Psoas muscle (tissue), 7 donors: ENCODE measurements at regions not wholly inside any gene's neighbourhood (a gene's known extent, or its start where the extent isn't known, plus 50 kb on each side); places are given as distances from the start of the nearest gene placed in this dataset.
"Not testable (repeated sequence)": the region's sequence is repeated elsewhere in the genome, so short reads cannot be mapped to it uniquely, and the experiment has no call there.

ENCODE experiments used
- ATAC-seq, 4 donors: fragments of 200-7000 bp; cut with Tn5 transposase; one replicate each; pipeline ENCODE4 v1.9.1; 2020; ENCODE audit warnings: moderate library complexity in 3 of 4, mild to moderate bottlenecking in 2 of 4
- DNase-seq, 2 donors: peaks; one replicate each; pipeline ENCODE4 v3.0.0-alpha.2; 2020
- H3K27ac ChIP-seq: fragments of 200-600 bp; one replicate; pipeline ENCODE4 v1.8.0; 2022
- H3K27me3 ChIP-seq, 3 donors: fragments of 200-600 bp in 1 of 3; one replicate each; pipeline versions ENCODE4 v1.6.1 to v1.8.0; 2013 to 2022; ENCODE audit warnings: low read length in 2 of 3, mild to moderate bottlenecking in 2 of 3, moderate library complexity in 1 of 3; ENCODE audit not compliant: insufficient read depth in 3 of 3
- H3K36me3 ChIP-seq, 2 donors: fragments of 200-600 bp in 1 of 2; one replicate each; pipeline versions ENCODE4 v1.6.1 to v1.8.0; 2013 to 2022; ENCODE audit warnings: low read depth in 1 of 2, mild to moderate bottlenecking in 1 of 2, moderate library complexity in 1 of 2; ENCODE audit not compliant: insufficient read depth in 1 of 2
- H3K4me1 ChIP-seq: fragments of 200-600 bp; one replicate; pipeline ENCODE4 v1.8.0; 2022
- H3K4me3 ChIP-seq: fragments of 200-600 bp; one replicate; pipeline ENCODE4 v1.8.0; 2022; ENCODE audit warnings: mild to moderate bottlenecking
- H3K9me3 ChIP-seq: fragments of 200-600 bp; one replicate; pipeline ENCODE4 v1.8.0; 2022
- CTCF ChIP-seq: fragments of 200-600 bp; IDR thresholded peaks from one replicate; pipeline ENCODE4 v1.8.0; 2022; ENCODE audit warnings: antibody characterized with exemption
- WGBS, 3 donors: extraction: QIAGEN DNeasy Blood & Tissue Kit; methylation state at CpG; one replicate each; pipeline versions ENCODE4 v1.1.6 to v1.1.7; 2013; 5-methylcytosine and 5-hydroxymethylcytosine counted together
- intact Hi-C, 2 donors: fragments of 100-400 bp; cut with DNase I; formaldehyde crosslinking; loops; one replicate each; pipeline versions ENCODE4 v1.11.0 to v1.14.2; 2022
- donor health status: healthy with polysubstance abuse.
- donor health status: DM: no; HTN: no; CAD: no; lungs with moderate emphysema.
- donor health status: Bipolar disorder and iron deficiency.
- donor health status: healthy.
- donor health status: DM: yes; HTN: yes; CAD: no.
- donor health status: DM: no; HTN: no; CAD: no.
- donor health status: DM: yes; HTN: yes; CAD: no.

DNA sequence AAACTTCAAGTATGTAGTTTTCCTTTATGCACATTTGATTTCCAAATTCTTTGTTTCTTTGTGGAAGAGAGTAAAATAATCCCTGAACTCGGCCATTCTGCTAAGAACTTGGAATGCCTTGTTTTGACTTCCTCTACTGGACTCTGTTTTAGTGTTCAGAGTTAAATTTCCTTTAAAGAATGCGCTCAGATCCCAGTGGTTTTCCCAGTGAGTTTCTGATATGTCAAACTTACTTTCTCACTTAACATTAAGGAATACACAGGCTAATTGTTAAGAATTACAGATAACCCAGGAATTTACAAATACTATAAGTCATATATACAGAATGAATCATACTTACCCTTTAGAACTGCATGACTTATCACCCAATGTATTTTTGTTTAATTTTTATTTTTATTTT is 1067.6 kb upstream of the CELF2 start:
- DNase-seq (no peak), ATAC-seq (no peak)
- Histone ChIP-seq H3K27ac (no peak overlapping the region), H3K27me3 (no peaks in the 10 kb centered on the region), H3K4me3 (no peak overlapping the region), H3K36me3 (no peaks in the 10 kb centered on the region), H3K4me1 (no peaks in the 10 kb centered on the region), H3K9me3 (no peaks in the 10 kb centered on the region)
- TF ChIP-seq CTCF, result no peak
- intact Hi-C loops, result no loop called here
- WGBS, 3 donors, result 56 to 65% (median 62%) methylated on average over 2 of the region's 2 CpGs

DNA sequence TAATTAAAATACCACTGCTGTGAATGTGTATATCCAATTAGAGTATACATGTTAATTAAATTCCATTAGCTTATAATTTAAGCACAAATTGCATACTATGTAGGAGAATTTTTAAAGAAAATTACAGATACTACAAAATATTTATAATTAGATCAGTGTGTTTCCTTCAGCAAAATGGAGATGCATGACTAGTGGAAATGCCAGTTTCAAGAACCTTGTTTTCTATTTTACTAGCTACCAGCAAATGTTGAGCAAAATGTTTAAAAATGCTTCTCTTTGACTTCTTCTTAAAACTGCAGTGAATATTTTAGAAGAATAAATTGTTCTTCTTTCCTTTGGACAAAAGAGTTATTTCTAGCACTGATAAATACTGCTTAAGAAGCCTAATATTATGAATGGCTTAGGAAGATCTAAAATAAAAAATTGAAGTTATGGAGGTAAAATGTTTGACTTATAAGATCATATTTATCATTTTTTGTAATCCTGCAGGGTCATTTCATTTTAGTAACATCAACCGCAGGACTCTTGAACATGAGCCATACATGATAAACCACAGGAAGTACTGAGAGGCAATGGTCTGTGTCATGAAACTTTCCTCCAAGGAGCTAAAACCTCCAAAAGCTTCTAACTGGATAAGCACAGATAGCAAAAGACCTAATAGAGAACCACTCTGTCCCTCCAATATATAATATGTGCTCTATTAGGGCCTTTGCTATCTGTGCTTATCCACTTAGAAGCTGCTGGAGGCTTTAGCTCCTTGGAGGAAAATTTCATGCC is 1066.0 kb upstream of the CELF2 start:
- H3K36me3 ChIP-seq, result no peaks in the 10 kb centered on the region
- DNase-seq, result no peak
- ATAC-seq, result no peak
- H3K27ac ChIP-seq, result no peak overlapping the region
- H3K27me3 ChIP-seq, result no peaks in the 10 kb centered on the region
- intact Hi-C loops, result no loop called here
- 81 to 91% (median 84%) methylated on average over 1 of the region's 1 CpG for WGBS, 3 donors
- H3K4me1 ChIP-seq, result no peaks in the 10 kb centered on the region
- no peak overlapping the region for H3K4me3 ChIP-seq
- TF ChIP-seq CTCF, result no peak
- H3K9me3 ChIP-seq, result no peaks in the 10 kb centered on the region

- Histone ChIP-seq H3K27me3 (no peaks in the 10 kb centered on the region), H3K9me3 (no peaks in the 10 kb centered on the region), H3K36me3 (no peaks in the 10 kb centered on the region), H3K4me3 (no peak overlapping the region), H3K4me1 (no peaks in the 10 kb centered on the region), H3K27ac (no peak overlapping the region)
- 74 to 80% (median 79%) methylated on average over 1 of the region's 1 CpG for WGBS, 3 donors
- no peak for TF ChIP-seq CTCF
- intact Hi-C loops, result no loop called here
- ATAC-seq, result no peak
- no peak for DNase-seq
Measured at GRCh38 chr10:9957351-9957750, 1060.3 kb upstream of the CELF2 start.

DNA sequence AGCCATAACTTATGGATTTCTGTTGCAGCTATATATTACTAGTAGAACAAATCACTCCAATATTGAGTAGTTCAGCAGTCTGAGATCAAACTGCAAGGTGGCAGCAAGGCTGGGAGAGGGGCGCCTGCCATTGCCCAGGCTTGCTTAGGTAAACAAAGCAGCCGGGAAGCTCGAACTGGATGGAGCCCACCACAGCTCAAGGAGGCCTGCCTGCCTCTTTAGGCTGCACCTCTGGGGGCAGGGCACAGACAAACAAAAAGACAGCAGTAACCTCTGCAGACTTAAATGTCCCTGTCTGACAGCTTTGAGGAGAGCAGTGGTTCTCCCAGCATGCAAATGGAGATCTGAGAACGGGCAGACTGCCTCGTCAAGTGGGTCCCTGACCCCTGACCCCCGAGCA is 1059.8 kb upstream of the CELF2 start:
- not testable (repeated sequence) for H3K27me3 ChIP-seq, H3K27ac ChIP-seq

DNA sequence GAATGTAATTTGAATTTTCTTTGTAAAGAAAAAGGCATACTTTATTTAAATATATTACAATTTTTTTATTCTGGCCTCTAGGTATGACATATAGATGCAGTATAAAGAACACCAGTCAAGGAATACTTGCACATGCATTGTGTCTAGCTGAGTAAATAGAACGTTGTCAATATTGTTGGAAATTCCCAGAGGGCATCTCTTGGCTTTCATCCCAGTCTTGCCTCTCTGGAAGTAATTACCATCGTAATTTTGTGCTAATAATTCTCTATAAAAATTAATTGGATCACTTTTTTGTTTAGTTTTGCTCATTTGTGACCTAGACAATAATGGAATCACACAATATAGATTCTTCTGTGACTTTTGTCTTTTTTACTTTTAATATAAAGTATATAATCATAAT is 1052.3 kb upstream of the CELF2 start:
- Histone ChIP-seq H3K27me3 (no peaks in the 10 kb centered on the region), H3K4me3 (no peak overlapping the region), H3K9me3 (no peaks in the 10 kb centered on the region), H3K36me3 (no peaks in the 10 kb centered on the region), H3K27ac (no peak overlapping the region), H3K4me1 (no peaks in the 10 kb centered on the region)
- WGBS, 3 donors, result 14 to 30% (median 26%) methylated on average over 2 of the region's 2 CpGs
- DNase-seq (no peak), ATAC-seq (no peak)
- TF ChIP-seq CTCF, result no peak
- intact Hi-C loops, result no loop called here

More for the DNA sequence above, 1059.8 kb upstream of the CELF2 start:
- WGBS, 3 donors, result 57 to 68% (median 68%) methylated on average over 6 of the region's 6 CpGs
- H3K4me1 ChIP-seq, H3K4me3 ChIP-seq, DNase-seq, H3K36me3 ChIP-seq, intact Hi-C loops, ATAC-seq, H3K9me3 ChIP-seq: not testable (repeated sequence)
